HepG2 (cell line): ENCODE measurements at regions not wholly inside any gene's neighbourhood (a gene's known extent, or its start where the extent isn't known, plus 50 kb on each side); places are given as distances from the start of the nearest gene placed in this dataset.

ENCODE experiments used
- ATAC-seq: fragments of 200-7000 bp; cut with Tn5 transposase; 3 replicates; pipeline ENCODE4 v1.9.1; 2020; ENCODE audit warnings: mild to moderate bottlenecking, moderate library complexity
- BruUV-seq: library from RNA; stranded (reverse); fragments of 400-500 nt; replicated peaks from 2 replicates; lab custom pipeline; 2021; lab: Mats Ljungman, UMichigan
- CTCF ChIA-PET: fragments of 300-600 bp; formaldehyde crosslinking; extraction: SDS; loops from one replicate; lab custom pipeline; 2021; ENCODE audit warnings: low total read pairs, inconsistent platforms, low intra/inter-chr PET ratio; lab: Yijun Ruan, JAX
- POLR2A ChIA-PET: fragments of 350-600 bp; sonication (Branson Sonifier 250); formaldehyde crosslinking; loops from one replicate; lab custom pipeline; 2020; ENCODE audit warnings: antibody characterized with exemption, inconsistent platforms; lab: Yijun Ruan, JAX
- DNase-seq: peaks from one replicate; pipeline ENCODE4 v3.0.0-alpha.2; 2015; ENCODE audit warnings: low spot score
- FAIRE-seq: peaks from 3 replicates; lab custom pipeline; 2011; peaks lifted over from hg19 to GRCh38; lab: Jason Lieb, UNC
- H2AFZ ChIP-seq: one replicate; pipeline ENCODE4 v1.6.1; 2011; ENCODE audit warnings: low read length, inconsistent platforms
- H3K27ac ChIP-seq: fragments of 300-600 bp; 3 replicates; pipeline ENCODE4 v1.8.0; 2011; ENCODE audit warnings: mixed run types, mild to moderate bottlenecking, mixed read lengths, low read length, inconsistent platforms; ENCODE audit not compliant: insufficient read depth; ENCODE audit errors: extremely low read length
- H3K27me3 ChIP-seq, 2 experiments: fragments of 200-600 bp in 1 of 2; 2 replicates in 1 of 2; 3 replicates in 1 of 2; pipeline versions ENCODE4 v1.6.0 to v1.8.0; 2011; ENCODE audit warnings: low read length in 2 of 2, mild to moderate bottlenecking in 2 of 2, moderate library complexity in 2 of 2, inconsistent platforms in 1 of 2; ENCODE audit not compliant: insufficient read depth in 2 of 2, control insufficient read depth in 1 of 2
- H3K36me3 ChIP-seq, 2 experiments: fragments of 200-600 bp in 1 of 2; replicated peaks in 1 of 2; 2 replicates in 1 of 2; 3 replicates in 1 of 2; pipeline versions ENCODE4 v1.5.1 to v1.8.0; 2011; ENCODE audit warnings: low read length in 2 of 2, inconsistent platforms in 1 of 2; ENCODE audit not compliant: insufficient read depth in 2 of 2, control insufficient read depth in 1 of 2
- H3K4me1 ChIP-seq: 2 replicates; pipeline ENCODE4 v1.5.1; 2012; ENCODE audit warnings: low read length, inconsistent platforms; ENCODE audit not compliant: insufficient read depth
- H3K4me2 ChIP-seq: 2 replicates; pipeline ENCODE4 v1.6.0; 2011; ENCODE audit warnings: low read depth, low read length, inconsistent platforms
- H3K4me3 ChIP-seq, 3 experiments: fragments of 200-600 bp in 1 of 3; sonication (generic), shearing (Covaris generic) in 1 of 3; replicated peaks in 1 of 3; 2 replicates each; pipeline ENCODE4 v1.5.1; 2011 to 2016; ENCODE audit warnings: low read length in 3 of 3, inconsistent platforms in 2 of 3, low read depth in 2 of 3, mild to moderate bottlenecking in 2 of 3, control low read depth in 1 of 3, mixed read lengths in 1 of 3; ENCODE audit not compliant: insufficient read depth in 1 of 3
- H3K79me2 ChIP-seq: one replicate; pipeline ENCODE4 v1.6.1; 2011; ENCODE audit warnings: low read length, inconsistent platforms; ENCODE audit not compliant: insufficient read depth
- H3K9ac ChIP-seq: 2 replicates; pipeline ENCODE4 v1.6.0; 2011; ENCODE audit warnings: mild to moderate bottlenecking, low read depth, low read length, inconsistent platforms; ENCODE audit not compliant: insufficient read depth
- H3K9me3 ChIP-seq: 2 replicates; pipeline ENCODE4 v1.5.1; 2012; ENCODE audit warnings: mild to moderate bottlenecking, low read length
- H4K20me1 ChIP-seq: 2 replicates; pipeline ENCODE4 v1.6.0; 2011; ENCODE audit warnings: inconsistent platforms, mild to moderate bottlenecking, low read length, moderate library complexity; ENCODE audit not compliant: insufficient read depth
- CERS6 ChIP-seq: sonication (generic); formaldehyde crosslinking; IDR thresholded peaks from 2 replicates; pipeline ENCODE4 v1.5.0; 2020; ENCODE audit warnings: missing genetic modification reagents
- DPF2 ChIP-seq: sonication (generic); formaldehyde crosslinking; IDR thresholded peaks from 2 replicates; pipeline ENCODE4 v1.4.0; 2020; ENCODE audit warnings: mild to moderate bottlenecking, low read depth, missing genetic modification reagents, borderline replicate concordance
- EED ChIP-seq: sonication (generic); formaldehyde crosslinking; IDR thresholded peaks from 2 replicates; pipeline ENCODE4 v1.5.0; 2020; ENCODE audit warnings: mild to moderate bottlenecking, missing genetic modification reagents
- RARA ChIP-seq: IDR thresholded peaks from 2 replicates; pipeline ENCODE4 v1.6.1; 2016; ENCODE audit warnings: missing genetic modification reagents, missing compliant biosample characterization
- SMAD3 ChIP-seq: sonication (generic); formaldehyde crosslinking; IDR thresholded peaks from 2 replicates; pipeline ENCODE4 v1.4.0; 2020; ENCODE audit warnings: missing genetic modification reagents
- TIGD3 ChIP-seq: sonication (generic); formaldehyde crosslinking; IDR thresholded peaks from 2 replicates; pipeline ENCODE4 v1.5.1; 2020; ENCODE audit warnings: mild to moderate bottlenecking, missing genetic modification reagents, borderline replicate concordance
- WIZ ChIP-seq: sonication (generic); formaldehyde crosslinking; IDR thresholded peaks from 2 replicates; pipeline ENCODE4 v1.5.1; 2020; ENCODE audit warnings: mild to moderate bottlenecking, missing genetic modification reagents
- ZMYM3 ChIP-seq: sonication (generic); formaldehyde crosslinking; IDR thresholded peaks from 2 replicates; pipeline ENCODE4 v1.5.1; 2020; ENCODE audit warnings: mild to moderate bottlenecking, missing genetic modification reagents
- ZNF160 ChIP-seq: sonication (generic); formaldehyde crosslinking; IDR thresholded peaks from 2 replicates; pipeline ENCODE4 v1.8.0; 2022; ENCODE audit warnings: mild to moderate bottlenecking, inconsistent platforms, missing genetic modification reagents
- ZNF605 ChIP-seq: sonication (generic); formaldehyde crosslinking; IDR thresholded peaks from 2 replicates; pipeline ENCODE4 v1.8.0; 2022; ENCODE audit warnings: mild to moderate bottlenecking, missing genetic modification reagents
- WGBS: methylation state at CpG from one replicate; pipeline ENCODE4 v1.1.6; 2017; ENCODE audit warnings: low lambda C conversion rate; 5-methylcytosine and 5-hydroxymethylcytosine counted together
- in situ Hi-C: cut with HindIII; loops from 2 replicates; pipeline ENCODE4 v1.10.0; 2017; ENCODE audit warnings: low pct_unique_long_range_greater_than_20kb; ENCODE audit not compliant: extremely low pct_ligation_motif_present
- intact Hi-C: fragments of 100-400 bp; cut with micrococcal nuclease; formaldehyde crosslinking; loops from one replicate; pipeline ENCODE4 v1.10.0; 2022; ENCODE audit not compliant: unreplicated experiment

- no TSS peak for BruUV-seq
- H3K4me3 ChIP-seq, result no peak overlapping the region
- no peaks in the 10 kb centered on the region for H3K4me1 ChIP-seq
- no peaks in the 10 kb centered on the region for H4K20me1 ChIP-seq
- H3K4me2 ChIP-seq, result no peak overlapping the region
- POLR2A ChIA-PET, result no interaction called here
- no peak for TF ChIP-seq ZMYM3 (CRISPR knock-in tag)
- no peak for TF ChIP-seq SMAD3
- TF ChIP-seq ZNF160 (CRISPR knock-in tag), result peak; percentile 51; the same call in 1 of the 2 replicates
- no peak for TF ChIP-seq ZNF605 (CRISPR knock-in tag)
- TF ChIP-seq WIZ (CRISPR knock-in tag), result no peak
- no peak for TF ChIP-seq EED (CRISPR knock-in tag)
- no peak for TF ChIP-seq DPF2 (CRISPR knock-in tag)
- no peaks in the 10 kb centered on the region for H3K36me3 ChIP-seq
- in situ Hi-C loops (no loop called here), intact Hi-C loops (no loop called here)
- peaks cover 91% of the 10 kb centered on the region for H3K9me3 ChIP-seq
- H3K27ac ChIP-seq, result no peak overlapping the region
- WGBS, result 4% methylated on average over 3 of the region's 3 CpGs
- H3K27me3 ChIP-seq, result no peaks in the 10 kb centered on the region
- CTCF ChIA-PET, result no interaction called here
- no peak for ATAC-seq
- H3K9ac ChIP-seq, result no peak overlapping the region
- H3K79me2 ChIP-seq, result no peaks in the 10 kb centered on the region
- no peak overlapping the region for H2AFZ ChIP-seq
- FAIRE-seq, result no peak
- no peak for DNase-seq
Observed at GRCh38 chr11:91960770-91961169, 263.8 kb upstream of the FAT3 start.

GRCh38 chr11:91959411-91959810 is 265.2 kb upstream of the FAT3 start:
- no peak for DNase-seq
- H3K9me3 ChIP-seq, result peaks cover 82% of the 10 kb centered on the region
- no peaks in the 10 kb centered on the region for H3K79me2 ChIP-seq
- no peaks in the 10 kb centered on the region for H3K27me3 ChIP-seq
- H2AFZ ChIP-seq, result no peak overlapping the region
- in situ Hi-C loops, result no loop called here
- no peak for ATAC-seq
- no peak overlapping the region for H3K4me3 ChIP-seq
- H3K4me2 ChIP-seq, result no peak overlapping the region
- H3K27ac ChIP-seq, result no peak overlapping the region
- CTCF ChIA-PET, result no interaction called here
- POLR2A ChIA-PET, result no interaction called here
- intact Hi-C loops, result no loop called here
- 0% methylated on average over 3 of the region's 3 CpGs for WGBS
- no peaks in the 10 kb centered on the region for H3K4me1 ChIP-seq
- FAIRE-seq, result no peak
- no peaks in the 10 kb centered on the region for H4K20me1 ChIP-seq
- no TSS peak for BruUV-seq
- no peak for TF ChIP-seq RARA (CRISPR knock-in tag)
- no peak for TF ChIP-seq CERS6
- TF ChIP-seq TIGD3 (CRISPR knock-in tag), result no peak
- H3K36me3 ChIP-seq, result no peaks in the 10 kb centered on the region
- H3K9ac ChIP-seq, result no peak overlapping the region
